Activated CD4-positive, alpha-beta T cell treated with anti-CD3 and anti-CD28 coated beads, Interleukin-2, amount 10 ng/mL, durations not matched to agents 24 days and 14 days (primary cell): ENCODE measurements at regions not wholly inside any gene's neighbourhood (a gene's known extent, or its start where the extent isn't known, plus 50 kb on each side); places are given as distances from the start of the nearest gene placed in this dataset.

Experiments
- DNase-seq: peaks from one replicate; pipeline ENCODE4 v3.0.0; 2022
- H3K27ac Mint-ChIP-seq: one replicate; pipeline ENCODE4 v1.8.0; 2022; ENCODE audit warnings: mild to moderate bottlenecking, mixed read lengths
- H3K27me3 Mint-ChIP-seq: one replicate; pipeline ENCODE4 v1.8.0; 2022; ENCODE audit warnings: mixed read lengths
- H3K36me3 Mint-ChIP-seq: one replicate; pipeline ENCODE4 v1.8.0; 2022; ENCODE audit warnings: low read depth, mild to moderate bottlenecking, mixed read lengths
- H3K4me1 Mint-ChIP-seq: one replicate; pipeline ENCODE4 v1.8.0; 2021; ENCODE audit warnings: mixed read lengths
- H3K4me3 Mint-ChIP-seq: one replicate; pipeline ENCODE4 v1.8.0; 2022; ENCODE audit warnings: mild to moderate bottlenecking, moderate library complexity, mixed read lengths
- H3K9me3 Mint-ChIP-seq: one replicate; pipeline ENCODE4 v1.8.0; 2021; ENCODE audit warnings: mixed read lengths
- intact Hi-C: fragments of 100-400 bp; cut with micrococcal nuclease; formaldehyde crosslinking; loops from one replicate; pipeline ENCODE4 v1.15.1; 2023

DNA sequence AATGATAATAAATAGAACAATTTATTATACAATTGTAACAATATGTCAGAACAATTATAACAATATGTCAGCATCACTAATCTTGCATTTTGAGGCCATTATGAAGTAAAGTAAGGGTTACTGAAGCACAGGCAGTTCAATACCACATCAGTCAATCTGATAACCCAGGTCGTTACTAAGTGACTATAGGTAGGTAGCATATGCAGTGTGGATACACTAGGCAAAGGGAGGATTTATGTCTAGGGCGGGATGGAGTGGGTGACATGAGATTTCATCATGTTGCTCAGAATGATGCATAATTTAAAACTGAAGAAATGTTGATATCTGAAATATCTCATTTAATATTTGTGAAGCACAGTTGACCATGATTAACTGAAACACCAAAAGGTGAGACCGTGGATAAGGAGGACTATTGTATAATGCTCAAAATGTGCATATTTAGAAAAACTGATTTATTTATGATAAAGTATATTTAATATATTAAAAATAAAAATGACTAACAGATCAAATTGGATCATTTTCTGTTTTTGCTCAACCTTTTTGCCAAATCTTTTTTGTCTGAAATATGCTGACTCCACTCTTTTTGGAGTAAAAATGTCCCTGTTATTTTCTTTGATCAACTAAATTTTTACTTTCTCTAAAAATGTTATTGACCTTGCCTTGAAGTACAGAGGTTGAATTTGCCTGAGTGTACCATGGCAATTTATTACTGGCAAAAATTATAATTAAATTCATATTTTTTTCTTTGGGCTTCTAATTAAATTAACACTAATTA lies 1189.4 kb upstream of the USP15 start:
- Mint-ChIP-seq H3K9me3 (no peaks in the 10 kb centered on the region), H3K27ac (no peak overlapping the region), H3K27me3 (no peaks in the 10 kb centered on the region), H3K36me3 (no peaks in the 10 kb centered on the region), H3K4me1 (no peaks in the 10 kb centered on the region), H3K4me3 (no peak overlapping the region)
- intact Hi-C loops, result no loop called here
- DNase-seq, result no peak

DNA sequence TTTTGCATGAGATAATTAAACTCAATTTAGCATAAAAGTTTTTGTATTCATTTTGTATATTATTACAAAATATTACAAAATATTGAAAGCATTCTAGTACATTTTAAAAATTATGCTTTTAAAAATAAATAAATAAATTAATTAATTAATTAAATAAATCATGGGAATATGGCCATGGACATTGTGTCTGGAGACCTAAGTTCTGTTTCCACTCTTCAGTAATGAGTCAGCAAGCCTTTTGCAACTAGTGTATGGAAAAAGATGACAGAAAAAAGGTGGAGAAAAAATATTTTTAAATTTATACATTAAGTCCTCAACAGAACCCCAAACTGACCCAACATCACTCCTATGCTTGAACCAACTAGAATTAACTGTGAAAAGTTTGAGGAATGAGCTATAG lies 1187.5 kb upstream of the USP15 start:
- DNase-seq, result no peak
- Mint-ChIP-seq H3K27ac (no peak overlapping the region), H3K27me3 (no peaks in the 10 kb centered on the region), H3K4me1 (no peaks in the 10 kb centered on the region), H3K9me3 (no peaks in the 10 kb centered on the region), H3K4me3 (no peak overlapping the region), H3K36me3 (no peaks in the 10 kb centered on the region)
- intact Hi-C loops, result no loop called here

DNA sequence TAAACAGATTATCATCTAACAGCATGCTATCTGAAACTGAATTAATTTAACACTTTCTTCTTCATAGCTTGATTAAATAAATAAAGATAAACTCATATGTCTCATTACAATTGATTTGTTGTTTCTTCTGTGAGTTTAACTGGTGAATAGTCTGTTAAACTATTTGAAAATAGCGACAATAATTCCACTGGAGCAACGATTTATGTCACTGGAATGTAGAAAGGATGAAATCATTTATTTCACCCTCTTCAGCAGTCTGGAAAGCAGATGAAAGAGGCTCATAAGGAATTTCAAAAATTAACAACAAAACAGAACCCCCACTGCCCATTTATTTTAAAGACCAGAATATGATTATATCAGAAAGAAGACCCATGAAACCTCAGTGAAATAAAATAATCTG lies 1165.1 kb upstream of the USP15 start:
- Mint-ChIP-seq H3K27me3 (no peaks in the 10 kb centered on the region), H3K27ac (no peak overlapping the region), H3K4me3 (no peak overlapping the region), H3K9me3 (peaks cover 6% of the 10 kb centered on the region), H3K4me1 (no peaks in the 10 kb centered on the region), H3K36me3 (no peaks in the 10 kb centered on the region)
- no peak for DNase-seq
- intact Hi-C loops, result no loop called here

DNA sequence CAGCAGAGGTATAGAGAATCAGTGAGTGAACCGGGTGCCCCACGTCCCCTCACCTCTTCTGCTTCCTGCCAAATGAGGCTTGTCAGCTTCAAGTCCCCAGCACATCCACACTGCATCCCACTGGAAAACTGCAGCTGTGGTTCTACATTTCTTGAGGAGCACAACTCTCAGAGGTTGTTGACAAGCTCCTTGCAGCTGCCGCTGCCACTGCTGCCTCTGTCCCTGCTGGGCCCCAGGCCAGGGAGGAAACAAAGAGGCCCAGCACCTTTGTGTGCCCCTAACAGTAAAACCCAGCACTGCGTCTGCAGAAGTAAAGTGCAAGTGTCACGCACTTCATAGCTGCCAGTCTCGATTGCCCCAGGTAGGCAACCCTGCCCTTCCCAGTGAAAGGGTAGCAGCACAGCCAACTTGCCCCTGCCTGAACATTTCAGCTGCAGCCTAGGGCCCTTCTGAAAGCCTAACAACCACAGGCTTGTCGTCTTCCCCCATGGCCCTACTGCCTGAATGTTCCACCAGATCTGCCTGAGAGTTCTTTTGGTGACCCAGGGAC lies 1162.1 kb upstream of the USP15 start:
- intact Hi-C loops, result no loop called here
- H3K36me3 Mint-ChIP-seq, result no peaks in the 10 kb centered on the region
- peaks cover 6% of the 10 kb centered on the region for H3K9me3 Mint-ChIP-seq
- H3K27ac Mint-ChIP-seq, result no peak overlapping the region
- no peaks in the 10 kb centered on the region for H3K27me3 Mint-ChIP-seq
- H3K4me3 Mint-ChIP-seq, result no peak overlapping the region
- H3K4me1 Mint-ChIP-seq, result no peaks in the 10 kb centered on the region
- no peak for DNase-seq

DNA sequence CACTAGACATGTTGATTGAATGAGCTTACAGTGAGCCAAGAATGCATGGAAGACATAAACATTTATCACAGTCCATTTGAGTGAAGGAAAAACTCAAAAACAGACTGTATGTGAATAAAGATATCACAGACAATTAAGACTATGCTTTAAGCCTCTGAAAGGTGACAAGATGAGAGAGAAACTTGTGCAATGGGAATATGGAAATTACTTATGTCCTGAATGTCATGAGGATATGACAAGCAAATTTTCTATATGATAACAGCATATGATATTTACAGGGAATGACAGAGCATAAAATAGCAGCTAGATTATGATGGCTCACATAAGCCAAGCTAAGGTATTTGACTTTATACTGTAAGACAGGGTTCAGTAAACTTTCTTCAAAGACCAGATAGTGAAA lies 1153.1 kb upstream of the USP15 start:
- Mint-ChIP-seq H3K27me3 (no peaks in the 10 kb centered on the region), H3K36me3 (no peaks in the 10 kb centered on the region), H3K4me3 (no peak overlapping the region), H3K4me1 (no peaks in the 10 kb centered on the region), H3K27ac (no peak overlapping the region), H3K9me3 (peaks cover 4% of the 10 kb centered on the region)
- intact Hi-C loops, result no loop called here
- no peak for DNase-seq

DNA sequence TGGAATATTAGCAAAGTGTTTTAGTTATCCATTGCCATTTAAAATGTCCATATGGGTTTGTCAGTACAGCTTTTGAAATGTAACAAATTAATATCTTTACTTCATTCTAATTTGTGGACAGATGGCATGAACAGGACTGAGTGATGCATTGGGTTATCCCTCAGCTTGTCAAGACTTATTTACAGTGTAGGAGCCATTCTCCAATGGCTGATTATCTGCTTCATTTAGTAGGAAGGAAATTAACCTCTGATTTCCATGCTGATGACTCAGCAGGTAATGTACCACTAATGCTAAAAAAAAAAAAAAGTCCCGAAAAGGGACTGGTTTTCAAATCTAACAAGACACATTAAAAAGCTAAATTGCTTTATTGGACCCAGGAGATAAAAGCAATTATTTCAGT lies 1149.0 kb upstream of the USP15 start:
- no peak overlapping the region for H3K27ac Mint-ChIP-seq
- H3K4me3 Mint-ChIP-seq, result no peak overlapping the region
- H3K27me3 Mint-ChIP-seq, result no peaks in the 10 kb centered on the region
- intact Hi-C loops, result no loop called here
- no peak for DNase-seq
- no peaks in the 10 kb centered on the region for H3K36me3 Mint-ChIP-seq
- peaks cover 14% of the 10 kb centered on the region for H3K9me3 Mint-ChIP-seq
- no peaks in the 10 kb centered on the region for H3K4me1 Mint-ChIP-seq

DNA sequence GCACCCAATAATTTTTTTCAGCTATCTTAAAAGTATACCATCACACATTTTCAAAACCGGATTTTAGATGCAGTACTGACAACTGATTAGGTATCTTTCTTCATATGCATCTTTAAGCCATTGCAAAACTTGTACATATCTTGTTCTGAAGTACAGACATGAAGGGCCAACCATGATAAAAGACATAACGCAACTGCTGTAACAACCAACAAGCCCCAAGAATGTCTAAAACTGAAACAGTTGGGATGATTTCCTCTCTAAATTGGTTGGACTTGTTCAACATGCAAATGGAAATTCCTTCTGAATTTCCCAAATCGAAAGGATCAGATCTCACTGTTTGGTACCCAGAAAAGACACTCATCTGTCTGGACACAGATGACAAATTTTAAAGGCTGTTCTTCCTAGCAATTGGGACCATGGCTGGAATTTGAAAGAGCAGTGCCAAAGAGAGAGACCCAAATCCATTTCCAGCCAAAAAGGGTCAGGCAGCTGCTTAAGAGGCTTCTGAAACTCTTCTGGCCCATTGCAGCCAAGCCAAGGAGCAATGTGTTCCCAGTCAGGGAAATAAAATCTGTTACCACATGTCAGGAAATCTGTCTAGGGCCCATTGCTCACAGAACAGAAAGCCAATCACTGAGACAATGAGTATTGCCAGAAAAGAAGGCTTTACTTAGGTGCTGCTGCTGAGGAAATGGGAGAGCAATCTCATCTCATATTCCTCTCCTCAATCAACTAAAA lies 1122.4 kb upstream of the USP15 start:
- DNase-seq, result no peak
- intact Hi-C loops, result no loop called here
- no peaks in the 10 kb centered on the region for H3K4me1 Mint-ChIP-seq
- H3K4me3 Mint-ChIP-seq, result no peak overlapping the region
- no peaks in the 10 kb centered on the region for H3K36me3 Mint-ChIP-seq
- peaks cover 12% of the 10 kb centered on the region for H3K9me3 Mint-ChIP-seq
- H3K27ac Mint-ChIP-seq, result no peak overlapping the region
- no peaks in the 10 kb centered on the region for H3K27me3 Mint-ChIP-seq

DNA sequence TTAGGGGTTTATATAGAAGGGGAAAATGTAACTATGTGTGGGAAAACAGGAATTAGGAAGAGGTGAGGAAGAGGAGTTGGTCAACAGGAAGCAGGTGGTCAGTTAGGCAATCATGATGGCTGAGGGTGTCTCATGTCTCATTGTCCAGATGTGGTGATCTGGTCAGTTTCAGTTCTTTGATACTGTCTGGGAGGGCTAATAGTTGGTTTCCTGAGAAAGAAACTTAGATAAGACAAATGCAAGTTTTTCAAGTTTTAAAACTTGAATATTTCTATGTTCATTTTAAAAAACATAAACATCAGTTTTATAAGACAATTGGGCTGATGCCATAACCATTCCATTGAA lies 1121.8 kb upstream of the USP15 start:
- intact Hi-C loops, result no loop called here
- Mint-ChIP-seq H3K27ac (no peak overlapping the region), H3K36me3 (no peaks in the 10 kb centered on the region), H3K9me3 (peaks cover 12% of the 10 kb centered on the region), H3K4me1 (no peaks in the 10 kb centered on the region), H3K27me3 (no peaks in the 10 kb centered on the region), H3K4me3 (no peak overlapping the region)
- no peak for DNase-seq

DNA sequence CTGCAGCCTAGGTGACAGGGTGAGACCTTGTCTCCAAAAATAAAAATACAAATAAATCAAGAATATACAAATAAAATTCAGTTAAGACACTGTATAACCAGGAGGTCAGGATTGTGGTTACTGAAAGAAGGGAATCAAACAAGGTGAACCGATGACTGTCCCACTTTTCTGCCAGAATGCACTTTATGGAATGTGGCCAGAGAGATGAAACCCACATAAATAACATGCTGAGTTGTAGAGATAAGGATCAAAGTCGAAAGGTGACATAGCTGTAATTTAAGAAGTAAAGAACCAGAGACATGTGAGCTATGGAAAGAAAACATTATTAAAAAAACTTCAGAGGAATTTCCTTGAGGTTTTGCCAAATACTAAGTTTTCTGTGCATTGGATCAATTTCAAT lies 1098.2 kb upstream of the USP15 start:
- H3K27ac Mint-ChIP-seq, result no peak overlapping the region
- intact Hi-C loops, result no loop called here

DNA sequence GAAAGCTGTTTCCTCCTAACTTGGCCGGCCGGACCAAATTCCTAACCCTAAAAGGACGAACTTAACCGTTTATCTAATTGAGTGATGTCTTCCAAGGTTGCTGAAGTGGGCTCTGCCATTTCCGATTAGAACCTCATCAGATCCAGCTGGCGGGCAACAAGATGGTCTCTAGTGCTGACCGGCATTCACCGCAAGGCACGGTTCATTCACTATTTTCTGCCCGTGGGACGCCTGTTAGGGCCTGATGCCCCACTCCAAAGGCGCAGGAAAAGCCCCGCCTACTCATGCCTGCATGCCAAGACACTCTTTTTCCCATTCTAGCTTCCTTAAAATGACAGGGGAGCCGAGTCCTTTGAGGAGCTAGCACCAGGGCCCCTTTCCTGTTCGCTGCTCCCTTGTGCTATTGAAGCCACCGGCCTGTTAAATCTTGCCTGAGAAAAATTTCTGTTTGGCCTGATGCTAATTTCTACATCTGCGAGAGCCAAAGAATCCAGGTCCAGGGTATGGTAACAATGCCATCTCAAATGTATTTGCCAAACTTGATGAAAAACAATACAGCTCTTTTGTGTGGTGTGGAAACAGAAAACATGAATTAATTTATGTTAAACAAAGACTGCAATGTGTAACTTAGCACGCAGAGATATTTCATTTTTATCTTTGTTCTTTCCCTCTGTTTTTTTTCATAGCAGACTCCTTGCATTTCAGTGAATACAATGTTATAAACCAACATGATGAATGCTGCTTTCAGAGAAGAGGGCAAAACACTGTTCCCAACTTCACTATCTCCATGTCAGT lies 1071.2 kb upstream of the USP15 start:
- intact Hi-C loops, result no loop called here
- DNase-seq, result no peak
- Mint-ChIP-seq H3K27ac (no peak overlapping the region), H3K9me3 (no peaks in the 10 kb centered on the region), H3K4me3 (no peak overlapping the region), H3K27me3 (no peaks in the 10 kb centered on the region), H3K36me3 (no peaks in the 10 kb centered on the region), H3K4me1 (no peaks in the 10 kb centered on the region)

More for the DNA sequence above, 1098.2 kb upstream of the USP15 start:
- Mint-ChIP-seq H3K36me3 (no peaks in the 10 kb centered on the region), H3K4me1 (no peaks in the 10 kb centered on the region), H3K27me3 (no peaks in the 10 kb centered on the region), H3K9me3 (peaks cover 8% of the 10 kb centered on the region), H3K4me3 (no peak overlapping the region)
- no peak for DNase-seq

DNA sequence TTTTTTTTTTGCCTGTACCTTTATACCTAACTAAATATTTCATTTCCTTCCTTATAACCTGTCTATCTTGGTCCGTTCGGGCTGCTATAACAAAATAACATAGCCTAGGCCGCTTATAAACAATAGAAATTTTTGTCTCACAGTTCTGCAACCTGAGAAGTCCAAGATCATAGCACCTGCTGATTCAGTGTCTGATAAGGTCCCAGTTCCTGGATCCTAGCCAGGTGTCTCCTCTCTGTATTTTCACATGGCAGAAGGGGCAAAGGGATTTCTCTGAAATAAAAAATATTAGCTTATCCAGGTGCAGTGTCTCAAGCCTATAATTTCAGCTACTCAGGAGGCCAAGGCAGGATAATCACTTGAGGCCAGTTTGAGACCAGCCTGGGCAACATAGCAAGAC lies 1046.6 kb upstream of the USP15 start:
- H3K4me3 Mint-ChIP-seq, result no peak overlapping the region
- DNase-seq, result no peak
- intact Hi-C loops, result no loop called here
- H3K36me3 Mint-ChIP-seq, result no peaks in the 10 kb centered on the region
- H3K27me3 Mint-ChIP-seq, result no peaks in the 10 kb centered on the region
- no peaks in the 10 kb centered on the region for H3K4me1 Mint-ChIP-seq
- H3K9me3 Mint-ChIP-seq, result no peaks in the 10 kb centered on the region
- no peak overlapping the region for H3K27ac Mint-ChIP-seq

DNA sequence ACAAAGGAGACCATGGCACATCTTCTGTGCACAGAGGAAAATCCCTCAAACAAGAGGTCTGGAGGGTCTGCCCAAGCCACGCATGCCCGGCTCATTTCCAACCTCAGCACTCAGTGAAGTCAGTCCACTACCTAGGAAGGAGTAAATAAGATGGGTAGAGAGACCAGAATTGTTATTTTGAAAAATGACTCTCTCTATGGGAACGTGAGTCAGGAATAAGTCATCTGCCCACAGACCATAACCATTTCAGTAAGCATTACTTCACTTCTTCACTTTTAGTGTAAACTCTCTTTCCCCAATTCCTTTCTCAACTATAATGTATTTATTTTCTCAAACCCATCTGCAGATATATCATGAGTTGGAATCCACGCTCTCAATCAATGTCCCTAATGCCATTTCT lies 1039.9 kb upstream of the USP15 start:
- Mint-ChIP-seq H3K27ac (no peak overlapping the region), H3K36me3 (no peaks in the 10 kb centered on the region), H3K4me1 (no peaks in the 10 kb centered on the region), H3K9me3 (peaks cover 3% of the 10 kb centered on the region), H3K27me3 (no peaks in the 10 kb centered on the region), H3K4me3 (no peak overlapping the region)
- intact Hi-C loops, result no loop called here
- DNase-seq, result no peak

DNA sequence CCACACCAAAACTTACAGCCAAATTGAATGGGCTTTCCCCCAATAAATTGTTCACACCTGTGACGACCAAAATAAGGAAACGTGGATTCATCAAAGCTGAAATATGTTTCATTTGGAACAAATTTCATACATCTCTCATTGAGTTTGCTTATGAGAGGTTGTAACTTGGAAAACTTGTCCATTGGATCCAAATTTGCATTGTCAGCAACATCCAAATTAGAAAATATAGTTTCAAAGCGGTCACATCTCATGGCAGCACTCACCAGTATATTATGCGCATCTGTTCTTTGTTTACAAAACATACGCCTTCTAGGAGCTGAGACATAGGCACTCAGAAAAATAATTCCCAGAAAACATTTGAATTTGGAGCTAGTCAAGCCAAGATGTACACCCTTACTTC lies 1028.2 kb upstream of the USP15 start:
- no peaks in the 10 kb centered on the region for H3K36me3 Mint-ChIP-seq
- H3K27ac Mint-ChIP-seq, result no peak overlapping the region
- DNase-seq, result no peak
- no peaks in the 10 kb centered on the region for H3K4me1 Mint-ChIP-seq
- H3K27me3 Mint-ChIP-seq, result no peaks in the 10 kb centered on the region
- H3K4me3 Mint-ChIP-seq, result no peak overlapping the region
- peaks cover 3% of the 10 kb centered on the region for H3K9me3 Mint-ChIP-seq
- intact Hi-C loops, result no loop called here

DNA sequence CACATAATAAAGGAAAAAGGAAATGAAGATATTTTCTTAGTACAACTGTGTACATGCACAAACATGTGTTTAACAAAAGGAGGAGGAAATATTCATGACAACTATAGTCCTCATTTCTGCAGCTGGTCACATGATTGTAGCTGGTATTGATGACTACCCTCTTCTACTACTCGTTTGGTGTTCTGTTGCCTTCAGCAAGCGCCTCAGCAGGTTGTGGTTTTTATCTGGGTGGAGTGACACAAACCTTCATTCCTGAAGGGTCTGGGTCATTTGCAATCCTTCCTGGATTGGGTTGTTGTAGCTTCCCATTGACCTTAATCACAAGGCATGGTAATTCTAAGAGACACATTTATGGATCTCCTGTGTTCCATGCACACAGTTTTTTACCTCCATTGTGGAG lies 1009.9 kb upstream of the USP15 start:
- no peak overlapping the region for H3K4me3 Mint-ChIP-seq
- peaks cover 4% of the 10 kb centered on the region for H3K9me3 Mint-ChIP-seq
- DNase-seq, result no peak
- H3K27ac Mint-ChIP-seq, result no peak overlapping the region
- H3K36me3 Mint-ChIP-seq, result no peaks in the 10 kb centered on the region
- intact Hi-C loops, result no loop called here
- no peaks in the 10 kb centered on the region for H3K4me1 Mint-ChIP-seq
- no peaks in the 10 kb centered on the region for H3K27me3 Mint-ChIP-seq
